HCT116 (cell line): ENCODE measurements at regions not wholly inside any gene's neighbourhood (a gene's known extent, or its start where the extent isn't known, plus 50 kb on each side); places are given as distances from the start of the nearest gene placed in this dataset.

Experiments
- ATAC-seq: fragments of 200-7000 bp; cut with Tn5 transposase; 2 replicates; pipeline ENCODE4 v1.9.1; 2020; ENCODE audit warnings: mild to moderate bottlenecking, moderate library complexity
- BruUV-seq: library from RNA; stranded (reverse); fragments of 400-500 nt; replicated peaks from 2 replicates; lab custom pipeline; 2021; lab: Mats Ljungman, UMichigan
- CTCF ChIA-PET: fragments of 300-600 bp; sonication (Branson Sonifier 250); formaldehyde crosslinking; loops from one replicate; lab custom pipeline; 2021; ENCODE audit warnings: antibody characterized with exemption; lab: Charles Lee
- POLR2A ChIA-PET: fragments of 300-600, 350-600 bp; sonication (Branson Sonifier 250); formaldehyde crosslinking; loops from one replicate; lab custom pipeline; 2021; ENCODE audit warnings: antibody characterized with exemption; lab: Charles Lee
- RAD21 ChIA-PET, 2 experiments: fragments of 300-600 bp; sonication (Branson Sonifier 250); formaldehyde crosslinking; loops; one replicate each; lab custom pipeline; 2023; ENCODE audit warnings: low total read pairs in 2 of 2; ENCODE audit not compliant: uncharacterized antibody in 2 of 2, unreplicated experiment in 2 of 2, low non-redundant PET in 1 of 2; lab: Charles Lee
- DNase-seq: peaks from one replicate; pipeline ENCODE4 v3.0.0-alpha.2; 2010; ENCODE audit warnings: low read depth, low spot score
- H2AFZ ChIP-seq: fragments of 200-600 bp; shearing (Covaris generic), sonication (generic); 2 replicates; pipeline ENCODE4 v1.6.1; 2017; ENCODE audit warnings: low read depth, mixed run types, mixed read lengths, antibody characterized with exemption, low read length; ENCODE audit not compliant: poor library complexity, severe bottlenecking
- H3K27ac ChIP-seq: 2 replicates; pipeline ENCODE4 v1.5.1; 2012; ENCODE audit warnings: low read depth, low read length
- H3K27me3 ChIP-seq: fragments of 200-600 bp; sonication (generic); 2 replicates; pipeline ENCODE4 v1.6.1; 2016; ENCODE audit warnings: mixed run types, low read length, mixed read lengths; ENCODE audit not compliant: insufficient read depth
- H3K36me3 ChIP-seq, 2 experiments: fragments of 200-500 bp in 1 of 2; fragments of 200-600 bp in 1 of 2; sonication (Bioruptor generic) in 1 of 2; sonication (generic) in 1 of 2; 2 replicates each; pipeline versions ENCODE4 v1.5.1 to v1.6.1; 2014 to 2016; ENCODE audit warnings: low read length in 2 of 2, inconsistent platforms in 1 of 2, mixed read lengths in 1 of 2, mixed run types in 1 of 2; ENCODE audit not compliant: insufficient read depth in 2 of 2, control insufficient read depth in 1 of 2
- H3K4me1 ChIP-seq, 2 experiments: fragments of 200-600 bp in 1 of 2; sonication (generic) in 1 of 2; 2 replicates each; pipeline versions ENCODE4 v1.5.1 to v1.6.1; 2012 to 2017; ENCODE audit warnings: low read length in 2 of 2, inconsistent platforms in 1 of 2, mild to moderate bottlenecking in 1 of 2, mixed read lengths in 1 of 2, mixed run types in 1 of 2, moderate library complexity in 1 of 2; ENCODE audit not compliant: insufficient read depth in 2 of 2, control insufficient read depth in 1 of 2
- H3K4me2 ChIP-seq: fragments of 200-600 bp; sonication (generic); 2 replicates; pipeline ENCODE4 v1.6.1; 2017; ENCODE audit warnings: mixed run types, low read length, mixed read lengths
- H3K4me3 ChIP-seq, 2 experiments: fragments of 200-600 bp in 1 of 2; sonication (generic) in 1 of 2; replicated peaks in 1 of 2; 2 replicates each; pipeline ENCODE4 v1.5.1; 2011 to 2016; ENCODE audit warnings: low read length in 2 of 2, control low read depth in 1 of 2, low read depth in 1 of 2, mild to moderate bottlenecking in 1 of 2, mixed read lengths in 1 of 2, mixed run types in 1 of 2
- H3K79me2 ChIP-seq: fragments of 200-600 bp; sonication (generic); 2 replicates; pipeline ENCODE4 v1.6.1; 2017; ENCODE audit warnings: mild to moderate bottlenecking, mixed run types, low read length, moderate library complexity, mixed read lengths; ENCODE audit not compliant: insufficient read depth
- H3K9ac ChIP-seq: fragments of 200-600 bp; sonication (generic); 2 replicates; pipeline ENCODE4 v1.6.1; 2016; ENCODE audit warnings: low read length, mixed read lengths
- H3K9me2 ChIP-seq: fragments of 200-600 bp; sonication (generic), shearing (Covaris generic); 2 replicates; pipeline ENCODE4 v1.6.1; 2017; ENCODE audit warnings: mixed run types, mild to moderate bottlenecking, moderate library complexity; ENCODE audit not compliant: insufficient read depth
- H3K9me3 ChIP-seq, 2 experiments: fragments of 200-500 bp in 1 of 2; fragments of 200-600 bp in 1 of 2; sonication (Bioruptor generic) in 1 of 2; sonication (generic) in 1 of 2; 2 replicates each; pipeline ENCODE4 v1.6.1; 2014 to 2017; ENCODE audit warnings: low read length in 2 of 2, mixed read lengths in 2 of 2, inconsistent platforms in 1 of 2, low read depth in 1 of 2, mild to moderate bottlenecking in 1 of 2, mixed run types in 1 of 2, moderate library complexity in 1 of 2; ENCODE audit not compliant: control insufficient read depth in 1 of 2, insufficient read depth in 1 of 2
- H4K20me1 ChIP-seq: fragments of 200-600 bp; sonication (generic), shearing (Covaris generic); 2 replicates; pipeline ENCODE4 v1.6.1; 2017; ENCODE audit warnings: mixed run types, mild to moderate bottlenecking, moderate library complexity; ENCODE audit not compliant: insufficient read depth
- EZH2 ChIP-seq: fragments of 200-600 bp; sonication (generic); IDR thresholded peaks from 2 replicates; pipeline ENCODE4 v1.6.1; 2017; ENCODE audit warnings: antibody characterized with exemption, mixed run types
- JUND ChIP-seq: IDR thresholded peaks from 2 replicates; pipeline ENCODE4 v1.6.1; 2012
- POLR2A ChIP-seq: IDR thresholded peaks from 2 replicates; pipeline ENCODE4 v1.7.0; 2011; ENCODE audit warnings: borderline replicate concordance; ENCODE audit not compliant: insufficient read depth, insufficient read length; ENCODE audit errors: extremely low read depth
- POLR2AphosphoS5 ChIP-seq: IDR thresholded peaks from 2 replicates; pipeline ENCODE4 v1.6.1; 2011; ENCODE audit warnings: mild to moderate bottlenecking, low read depth, low read length, moderate library complexity
- RAD21 ChIP-seq: IDR thresholded peaks from 2 replicates; pipeline ENCODE4 v1.6.1; 2012; ENCODE audit warnings: low read depth, mild to moderate bottlenecking
- SP1 ChIP-seq: IDR thresholded peaks from 2 replicates; pipeline ENCODE4 v1.6.1; 2012; ENCODE audit warnings: low read depth
- TCF7L2 ChIP-seq: IDR thresholded peaks from 2 replicates; pipeline ENCODE4 v1.7.0; 2011; ENCODE audit warnings: borderline replicate concordance, inconsistent platforms; ENCODE audit not compliant: insufficient read depth, insufficient read length; ENCODE audit errors: extremely low read depth
- YY1 ChIP-seq: IDR thresholded peaks from 2 replicates; pipeline ENCODE4 v1.6.1; 2011; ENCODE audit warnings: low read length, low read depth, moderate library complexity, mild to moderate bottlenecking; ENCODE audit not compliant: insufficient replicate concordance; ENCODE audit errors: extremely low read depth
- intact Hi-C: fragments of 100-400 bp; cut with micrococcal nuclease; formaldehyde crosslinking; loops from 2 replicates; pipeline ENCODE4 v1.10.0; 2022
- TF ChIP-seq, protein P1 (sequence below), 3 experiments: fragments of 200-600 bp in 1 of 3; sonication (generic) in 1 of 3; IDR thresholded peaks in 2 of 3; conservative IDR thresholded peaks in 1 of 3; 2 replicates each; pipeline ENCODE4 v1.5.1; 2012 to 2017; ENCODE audit warnings: low read depth in 2 of 3, low read length in 2 of 3, antibody characterized with exemption in 1 of 3, borderline replicate concordance in 1 of 3, control low read depth in 1 of 3, mild to moderate bottlenecking in 1 of 3, mixed read lengths in 1 of 3, mixed run types in 1 of 3, moderate library complexity in 1 of 3; ENCODE audit not compliant: insufficient read depth in 1 of 3

DNA sequence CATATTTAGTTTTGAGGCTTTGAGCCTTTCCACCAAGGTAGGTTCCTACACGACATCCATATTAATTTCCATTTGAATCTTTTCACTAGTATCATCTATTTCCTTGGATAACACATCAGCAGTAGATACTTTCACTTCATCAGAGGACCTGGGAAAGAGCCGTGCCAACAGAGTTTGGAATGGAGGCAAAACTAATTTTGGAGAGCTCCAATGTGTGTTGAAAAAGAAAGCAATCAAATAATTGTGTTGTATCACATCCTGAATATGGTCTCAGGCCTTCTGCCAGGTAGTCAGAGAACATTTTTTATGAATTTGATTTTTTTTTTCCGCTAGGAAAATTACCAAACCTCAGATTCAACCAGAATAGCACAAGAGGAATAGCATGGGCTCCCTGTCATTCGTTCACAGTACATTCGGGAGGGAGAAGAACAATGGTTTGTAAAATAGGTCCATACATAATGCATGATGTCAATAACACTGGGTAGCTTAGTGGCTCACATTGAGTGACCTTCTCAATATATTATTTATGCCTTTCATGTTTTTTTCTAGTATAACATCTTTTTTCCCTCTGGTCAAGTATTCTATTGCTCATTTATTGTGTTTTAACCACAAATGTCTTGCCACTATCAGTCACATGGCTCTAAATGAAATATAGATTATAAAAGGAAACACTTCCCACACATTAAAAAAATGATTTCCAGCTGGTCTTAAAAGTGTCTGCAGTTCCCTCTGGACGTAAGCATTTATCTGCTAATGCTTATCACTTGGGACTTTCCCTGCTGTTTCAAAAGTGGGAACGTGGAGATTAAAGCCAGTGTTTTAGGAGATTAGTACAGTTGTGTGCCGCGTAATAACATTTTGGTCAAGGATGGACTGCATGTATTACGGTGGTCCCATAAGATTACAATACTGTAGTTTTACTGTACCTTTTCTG is 68.6 kb upstream of the RAPH1 start:
- Histone ChIP-seq H3K4me2 (no peak overlapping the region), H3K9ac (no peak overlapping the region), H3K9me2 (no peaks in the 10 kb centered on the region), H3K4me3 (no peak overlapping the region), H3K79me2 (no peaks in the 10 kb centered on the region), H3K27me3 (no peaks in the 10 kb centered on the region), H3K9me3 (no peaks in the 10 kb centered on the region), H3K27ac (no peak overlapping the region), H4K20me1 (no peaks in the 10 kb centered on the region), H3K36me3 (no peaks in the 10 kb centered on the region), H3K4me1 (no peaks in the 10 kb centered on the region), H2AFZ (no peak overlapping the region)
- POLR2A ChIA-PET: no interaction called here
- no peak for TF ChIP-seq EZH2
- TF ChIP-seq TCF7L2: no peak
- no peak for TF ChIP-seq POLR2AphosphoS5
- TF ChIP-seq JUND: no peak
- no peak for TF ChIP-seq SP1
- TF ChIP-seq RAD21: no peak
- no TSS peak for BruUV-seq
- DNase-seq: no peak
- RAD21 ChIA-PET: no interaction called here
- CTCF ChIA-PET: no interaction called here
- intact Hi-C loops: no loop called here
- ATAC-seq: no peak

DNA sequence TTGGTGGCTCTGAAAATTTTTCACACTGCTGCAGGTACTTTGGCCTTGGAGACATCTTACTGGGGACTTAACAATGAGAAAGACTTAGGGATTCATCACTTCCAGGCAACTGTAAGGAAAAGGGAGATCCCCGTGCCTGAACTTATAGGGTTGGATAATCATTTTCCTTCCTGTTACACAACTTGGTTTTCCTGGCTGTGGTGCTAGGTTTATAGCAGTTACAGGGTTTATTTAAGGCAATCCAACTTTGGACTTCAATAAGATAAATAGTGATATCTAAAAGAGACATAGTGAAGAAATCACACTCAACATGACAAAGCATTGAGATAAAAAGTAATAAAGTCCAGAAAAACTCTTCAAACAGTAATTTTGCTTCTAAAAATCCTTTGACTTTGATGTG is 70.2 kb upstream of the RAPH1 start:
- H3K79me2 ChIP-seq: no peaks in the 10 kb centered on the region
- H2AFZ ChIP-seq: no peak overlapping the region
- ChIA-PET POLR2A (no interaction called here), CTCF (no interaction called here)
- no peaks in the 10 kb centered on the region for H3K4me1 ChIP-seq
- H3K4me3 ChIP-seq: no peak overlapping the region
- H3K9me2 ChIP-seq: no peaks in the 10 kb centered on the region
- H3K4me2 ChIP-seq: no peak overlapping the region
- H3K36me3 ChIP-seq: no peaks in the 10 kb centered on the region
- ATAC-seq (no peak), DNase-seq (no peak)
- no peaks in the 10 kb centered on the region for H4K20me1 ChIP-seq
- H3K9ac ChIP-seq: no peak overlapping the region
- H3K27me3 ChIP-seq: no peaks in the 10 kb centered on the region
- BruUV-seq: no TSS peak
- H3K9me3 ChIP-seq: no peaks in the 10 kb centered on the region
- H3K27ac ChIP-seq: no peak overlapping the region
- TF ChIP-seq YY1: no peak
- TF ChIP-seq, protein P1, sequence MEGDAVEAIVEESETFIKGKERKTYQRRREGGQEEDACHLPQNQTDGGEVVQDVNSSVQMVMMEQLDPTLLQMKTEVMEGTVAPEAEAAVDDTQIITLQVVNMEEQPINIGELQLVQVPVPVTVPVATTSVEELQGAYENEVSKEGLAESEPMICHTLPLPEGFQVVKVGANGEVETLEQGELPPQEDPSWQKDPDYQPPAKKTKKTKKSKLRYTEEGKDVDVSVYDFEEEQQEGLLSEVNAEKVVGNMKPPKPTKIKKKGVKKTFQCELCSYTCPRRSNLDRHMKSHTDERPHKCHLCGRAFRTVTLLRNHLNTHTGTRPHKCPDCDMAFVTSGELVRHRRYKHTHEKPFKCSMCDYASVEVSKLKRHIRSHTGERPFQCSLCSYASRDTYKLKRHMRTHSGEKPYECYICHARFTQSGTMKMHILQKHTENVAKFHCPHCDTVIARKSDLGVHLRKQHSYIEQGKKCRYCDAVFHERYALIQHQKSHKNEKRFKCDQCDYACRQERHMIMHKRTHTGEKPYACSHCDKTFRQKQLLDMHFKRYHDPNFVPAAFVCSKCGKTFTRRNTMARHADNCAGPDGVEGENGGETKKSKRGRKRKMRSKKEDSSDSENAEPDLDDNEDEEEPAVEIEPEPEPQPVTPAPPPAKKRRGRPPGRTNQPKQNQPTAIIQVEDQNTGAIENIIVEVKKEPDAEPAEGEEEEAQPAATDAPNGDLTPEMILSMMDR (IDR thresholded peaks at IDR 0.05 in 2 of 3, conservative IDR thresholded peaks at IDR 0.05 in 1 of 3; ENCODE audit: borderline replicate concordance in 1 of 3, insufficient read depth in 1 of 3, low read depth in 2 of 3, low read length in 2 of 3): no peak
- no peak for TF ChIP-seq POLR2A
- no peak for TF ChIP-seq JUND
- TF ChIP-seq, all 23 proteins: peak for 0
- intact Hi-C loops: no loop called here
- RAD21 ChIA-PET: no interaction called here
